EH (cell line): ENCODE measurements at regions not wholly inside any gene's neighbourhood (a gene's known extent, or its start where the extent isn't known, plus 50 kb on each side); places are given as distances from the start of the nearest gene placed in this dataset.

Experiments used
- DNase-seq: peaks from one replicate; pipeline ENCODE4 v3.0.0-alpha.2; 2015; ENCODE audit warnings: low read depth

DNA sequence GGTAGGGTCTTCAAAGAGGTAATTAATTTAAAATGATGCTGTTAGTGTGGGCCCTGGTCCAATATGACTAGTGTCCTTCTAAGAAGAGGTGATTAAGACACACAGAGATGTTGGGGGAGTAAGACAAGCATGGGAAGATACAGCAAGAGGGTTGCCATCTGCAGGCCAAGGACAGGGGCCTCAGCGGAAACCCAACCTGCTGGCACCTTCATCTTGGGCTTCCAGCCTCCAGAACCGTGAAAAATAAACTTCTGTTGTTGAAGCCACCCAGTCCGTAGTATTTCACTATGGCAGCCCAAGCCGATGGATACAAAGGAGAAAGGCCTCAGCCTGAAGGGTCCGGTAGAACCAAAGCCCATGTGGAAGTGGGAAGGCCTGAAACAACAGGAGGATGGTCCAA lies 161.7 kb upstream of the UBE2E1 start:
- no peak for DNase-seq

DNA sequence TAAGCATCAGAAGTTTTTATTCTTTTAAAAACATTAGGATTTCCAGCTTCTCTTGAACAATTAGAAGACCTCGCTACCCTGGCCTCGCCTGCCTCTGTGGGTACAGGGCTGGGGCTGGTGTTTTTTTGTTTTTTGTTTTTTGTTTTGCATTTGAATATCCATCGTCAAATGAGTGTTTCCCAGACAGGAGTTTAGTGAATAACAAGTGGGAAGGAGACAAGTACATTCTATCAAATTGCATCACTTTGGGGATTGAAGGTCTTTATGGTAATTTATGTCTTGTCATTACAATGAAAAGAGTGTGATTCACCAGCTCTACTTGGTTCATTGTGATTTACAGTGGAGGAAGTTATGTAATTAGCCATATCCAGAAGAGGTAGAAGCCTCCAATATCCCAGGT lies 161.1 kb upstream of the UBE2E1 start:
- DNase-seq = no peak

DNA sequence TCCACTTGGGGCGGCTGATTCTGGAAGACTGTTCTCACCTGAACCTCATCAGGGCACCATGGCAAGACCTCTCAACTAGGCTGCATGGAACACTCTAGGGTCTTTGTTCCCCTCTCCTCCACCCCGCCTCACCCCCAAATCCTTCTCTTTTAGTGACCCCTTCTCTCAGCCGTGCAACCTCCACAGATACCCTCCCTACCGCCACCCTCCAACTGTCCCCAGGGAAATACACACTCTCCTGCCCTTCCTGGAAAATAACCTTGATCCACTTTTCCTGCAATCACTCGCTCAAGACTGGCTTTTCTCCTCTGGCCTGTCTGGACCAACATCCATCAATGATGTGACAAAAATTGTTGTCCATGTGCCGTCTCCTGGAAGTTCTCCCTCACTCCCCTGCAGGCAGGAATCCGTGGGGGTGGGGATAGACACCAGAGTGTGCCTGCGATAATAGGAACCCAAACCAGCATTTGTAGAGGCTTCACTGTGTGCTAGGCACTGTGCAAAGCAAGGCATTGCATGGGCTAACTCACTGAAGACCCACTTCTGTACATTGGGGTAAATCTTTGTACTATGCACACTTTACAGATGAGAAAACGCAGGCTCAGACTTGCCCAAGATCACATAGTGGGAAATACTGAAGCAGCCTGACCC lies 160.1 kb upstream of the UBE2E1 start:
- DNase-seq = no peak

DNA sequence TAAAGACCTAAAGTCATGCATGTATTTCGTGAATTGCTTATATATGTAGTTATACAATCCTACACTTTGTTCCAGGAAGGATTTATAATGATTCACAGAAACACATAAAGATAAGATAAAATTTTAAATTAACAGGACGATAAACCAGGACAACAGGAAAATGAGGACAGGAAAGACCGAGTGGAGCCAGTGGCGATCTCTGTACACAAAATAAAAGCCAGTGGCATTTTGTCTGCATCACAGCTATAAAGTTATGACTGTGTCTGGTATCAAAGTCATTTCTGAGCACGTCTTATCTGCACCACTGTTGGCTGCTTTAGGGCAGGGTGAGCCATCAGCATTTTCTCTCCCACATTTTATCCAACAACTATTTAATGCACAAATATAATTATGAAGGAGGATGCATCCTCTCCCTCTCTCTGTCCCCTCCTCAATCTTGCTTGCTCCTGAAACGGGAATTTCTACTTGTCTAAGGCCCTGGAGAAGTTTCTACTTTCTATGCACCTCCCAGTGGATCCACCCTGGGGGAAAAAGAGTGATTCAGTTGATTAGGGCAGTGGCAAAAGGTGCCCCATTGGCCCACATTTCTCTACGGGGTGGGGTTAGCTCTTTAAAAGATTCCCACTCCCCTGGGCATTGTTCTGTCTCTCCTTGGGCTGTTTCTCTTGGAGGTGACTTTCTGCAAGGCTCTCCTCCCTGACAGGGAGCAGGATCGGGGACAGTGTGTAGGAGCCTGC lies 159.4 kb upstream of the UBE2E1 start:
- no peak for DNase-seq

DNA sequence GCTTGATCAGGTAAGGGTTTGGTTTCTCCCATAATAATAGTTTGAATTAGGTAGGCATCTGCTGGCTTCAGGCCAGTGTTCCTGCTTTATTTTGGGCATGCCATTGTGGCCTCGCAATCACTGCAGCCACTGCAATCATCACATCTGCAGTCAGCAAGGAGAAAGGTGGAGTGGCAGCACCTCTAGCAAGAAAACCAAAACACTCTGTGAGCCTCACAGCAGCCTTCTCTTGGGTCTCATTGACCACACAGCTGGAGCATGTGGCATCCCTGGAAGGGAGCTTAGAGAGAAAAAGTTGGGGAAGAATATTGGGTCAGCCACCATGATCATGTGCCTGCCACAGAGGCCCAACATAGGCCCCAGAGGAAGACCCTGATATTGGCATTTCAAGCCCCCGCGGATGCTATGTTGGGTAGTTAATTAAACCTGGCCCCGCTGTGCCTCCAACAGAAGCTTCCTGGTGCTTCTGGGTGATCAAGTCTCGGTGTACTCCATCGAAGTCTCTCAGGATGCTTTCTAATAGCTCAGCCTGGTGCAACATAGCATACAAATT lies 158.0 kb upstream of the UBE2E1 start:
- DNase-seq = no peak

DNA sequence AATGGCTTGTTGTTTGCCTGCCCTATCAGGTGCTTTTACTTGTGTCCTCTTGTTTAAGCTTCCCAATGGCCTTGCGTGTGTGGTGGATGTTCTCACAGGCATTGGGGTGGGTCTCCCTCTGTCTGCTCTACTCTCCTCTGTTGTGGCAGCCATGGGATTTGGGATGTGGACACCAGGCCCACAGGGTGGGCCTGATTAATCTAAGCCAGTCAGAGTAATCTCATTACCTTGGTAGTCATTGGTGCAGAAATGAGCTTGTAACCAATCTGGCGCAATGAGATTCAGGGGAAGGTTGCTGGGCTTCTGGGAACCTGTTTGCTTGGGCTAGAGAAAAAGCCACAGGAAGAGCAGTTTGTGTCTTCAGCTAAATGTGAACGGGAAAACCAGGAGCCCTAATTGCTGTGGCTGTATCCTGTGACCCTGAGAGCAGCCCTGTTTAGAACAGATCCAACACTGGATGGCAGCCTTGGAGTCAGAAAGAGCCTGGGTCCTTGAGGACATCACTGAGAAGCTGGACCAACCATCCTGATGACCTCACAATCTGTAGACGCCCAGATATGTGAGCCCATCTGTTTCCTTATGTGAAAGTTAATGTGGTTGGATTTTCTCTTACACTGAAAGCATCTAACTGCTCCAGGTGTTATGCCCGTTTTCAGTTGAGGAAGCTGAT lies 157.3 kb upstream of the UBE2E1 start:
- peak; percentile 62 for DNase-seq

DNA sequence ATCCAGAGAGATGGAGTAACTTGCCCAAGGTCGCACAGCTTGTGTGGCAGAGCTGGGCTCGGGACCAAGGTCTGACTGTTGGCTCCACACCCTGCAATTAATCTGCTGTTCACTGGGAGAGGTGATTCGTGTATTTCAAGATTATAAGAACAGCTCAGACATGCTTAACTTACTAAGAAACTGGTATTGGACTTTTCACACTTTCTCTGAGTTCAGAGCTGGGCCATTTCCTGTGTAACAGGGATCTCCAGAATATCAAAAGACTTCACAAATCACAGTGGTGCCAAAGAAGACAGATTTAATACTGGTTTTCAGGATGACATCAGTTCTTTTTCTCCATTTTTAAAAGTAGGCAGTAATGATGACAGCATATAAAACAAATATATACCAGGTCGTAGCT lies 156.8 kb upstream of the UBE2E1 start:
- DNase-seq = peak; percentile 21

DNA sequence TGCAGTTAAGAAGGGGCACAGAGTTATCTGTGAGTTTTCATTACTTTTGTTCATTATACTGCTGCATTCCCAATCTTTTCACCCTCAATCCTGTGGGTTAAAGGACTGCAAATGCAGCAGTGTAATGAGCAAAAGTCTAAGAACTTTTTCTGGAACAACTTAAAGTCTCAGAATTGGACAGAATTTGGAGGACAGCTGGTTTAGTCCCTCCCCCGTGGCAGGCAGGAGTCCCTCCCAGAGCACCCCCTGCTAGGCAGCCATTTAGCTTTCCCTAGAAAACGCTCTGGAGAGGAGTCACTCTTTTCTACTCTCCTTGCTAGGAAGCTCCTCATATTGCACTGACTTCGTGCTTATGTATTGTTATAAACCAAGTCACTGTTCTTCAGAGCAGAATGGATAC lies 156.3 kb upstream of the UBE2E1 start:
- peak; percentile 20 for DNase-seq

DNA sequence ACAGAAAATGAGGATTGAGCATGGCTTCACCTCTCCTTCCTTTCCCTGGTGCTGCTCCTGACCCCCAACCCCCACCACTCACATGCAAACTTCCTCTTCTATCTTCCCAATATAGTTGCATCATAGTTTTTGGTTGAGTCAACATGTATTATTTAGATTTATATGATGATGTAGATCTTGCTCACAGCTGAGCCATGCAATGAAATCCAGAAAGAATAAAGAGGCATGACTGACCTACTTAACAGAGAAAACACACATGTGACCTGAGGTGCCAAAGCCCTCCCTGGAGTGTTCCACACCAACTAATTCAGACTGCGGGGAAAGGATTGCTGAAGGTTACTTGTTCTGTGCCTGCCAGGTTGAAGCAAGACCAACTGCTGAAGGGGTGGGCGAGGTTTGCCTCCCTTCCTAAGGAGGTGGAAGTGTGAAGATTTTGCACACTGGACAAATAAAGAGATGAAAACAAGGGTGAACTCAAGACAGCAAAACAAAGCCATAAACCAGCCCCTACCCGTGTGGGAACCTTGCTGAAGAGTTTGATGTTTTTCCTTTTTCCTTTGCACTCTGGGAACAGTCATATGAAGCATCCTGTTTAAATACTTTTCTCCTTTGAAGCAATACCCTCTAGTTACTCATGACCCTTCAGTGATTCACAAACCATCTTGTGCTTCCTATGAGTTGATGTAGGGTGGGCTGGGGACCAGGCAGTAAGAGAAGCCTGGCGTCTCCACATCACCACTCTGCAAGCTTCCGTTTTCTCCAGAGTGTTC lies 155.2 kb upstream of the UBE2E1 start:
- peak; percentile 89 for DNase-seq

DNA sequence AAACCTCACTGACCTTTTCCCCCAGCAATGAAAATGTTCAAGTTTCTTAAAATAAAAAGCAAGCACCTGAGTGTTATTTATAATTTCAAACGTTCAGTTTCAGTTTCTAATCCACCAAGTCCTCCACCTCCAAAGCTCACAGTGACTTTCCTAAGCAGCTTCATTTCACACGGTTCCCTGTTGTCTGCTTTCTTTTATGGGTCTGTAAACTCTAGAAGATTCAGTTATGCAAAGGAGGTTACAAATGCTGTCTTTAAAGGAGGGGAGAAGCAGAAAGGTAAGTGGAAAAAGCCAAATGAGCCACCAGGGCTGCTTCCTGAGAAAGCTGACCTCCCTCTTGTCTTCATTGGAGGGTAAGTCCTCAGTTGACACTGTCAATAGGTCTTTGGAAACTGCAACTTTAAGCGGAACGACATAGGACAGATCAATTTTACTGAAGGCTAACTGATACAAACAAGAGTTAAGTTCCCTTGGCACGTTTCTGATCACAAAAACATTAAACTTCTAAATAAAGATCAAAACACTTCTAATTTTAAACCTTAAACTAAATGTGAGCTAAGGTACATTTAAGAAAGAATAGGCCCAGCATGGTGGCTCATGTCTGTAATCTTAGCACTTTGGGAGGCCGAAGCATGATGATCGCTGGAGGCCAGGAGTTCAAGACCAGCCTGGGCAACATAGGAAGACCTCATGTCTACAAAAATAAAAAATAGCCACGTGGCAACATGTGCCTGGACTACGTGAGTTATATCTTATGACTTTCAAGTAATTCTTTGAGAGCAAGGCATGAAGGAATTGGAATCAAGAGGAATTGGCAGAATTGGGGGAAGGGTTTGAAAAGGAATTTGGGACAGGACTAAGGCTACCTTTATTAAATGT lies 151.9 kb upstream of the UBE2E1 start:
- no peak for DNase-seq

DNA sequence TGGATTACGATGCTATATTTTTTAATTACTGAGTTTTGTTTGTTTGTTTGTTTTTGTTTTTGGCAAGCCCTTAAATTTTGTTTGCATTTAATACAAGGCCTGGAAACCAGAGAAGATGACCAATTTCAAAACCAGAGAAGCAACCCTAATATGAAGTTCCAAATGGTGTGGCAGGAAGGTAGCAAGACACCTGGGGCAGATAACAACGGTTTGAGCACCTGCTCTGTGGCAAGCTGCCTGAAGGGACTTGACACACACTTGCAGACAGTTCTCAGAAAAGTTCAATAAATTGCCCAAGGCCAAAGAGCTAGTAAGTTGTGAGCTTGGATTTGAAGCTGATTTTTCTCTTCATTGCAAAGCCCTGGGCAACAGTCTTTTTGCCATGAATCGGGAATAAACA lies 151.2 kb upstream of the UBE2E1 start:
- no peak for DNase-seq

DNA sequence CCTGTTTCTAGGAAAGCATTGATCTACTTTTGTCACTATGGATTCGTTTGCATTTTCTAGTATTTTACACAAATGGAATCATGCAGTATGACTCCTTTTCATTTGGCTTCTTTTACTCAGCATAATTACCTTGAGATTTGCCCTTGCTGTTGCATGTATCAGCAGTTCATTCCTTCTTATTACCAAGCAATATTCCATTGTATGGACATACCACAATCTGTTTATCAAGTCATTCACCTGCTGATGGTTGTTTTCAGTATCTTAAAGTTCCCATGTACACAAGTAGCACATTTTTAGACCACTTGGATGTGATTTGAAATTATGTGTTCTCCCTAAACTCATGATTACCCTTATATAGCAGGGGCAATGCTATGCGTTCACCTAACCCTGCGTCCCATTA lies 150.0 kb upstream of the UBE2E1 start:
- no peak for DNase-seq

DNA sequence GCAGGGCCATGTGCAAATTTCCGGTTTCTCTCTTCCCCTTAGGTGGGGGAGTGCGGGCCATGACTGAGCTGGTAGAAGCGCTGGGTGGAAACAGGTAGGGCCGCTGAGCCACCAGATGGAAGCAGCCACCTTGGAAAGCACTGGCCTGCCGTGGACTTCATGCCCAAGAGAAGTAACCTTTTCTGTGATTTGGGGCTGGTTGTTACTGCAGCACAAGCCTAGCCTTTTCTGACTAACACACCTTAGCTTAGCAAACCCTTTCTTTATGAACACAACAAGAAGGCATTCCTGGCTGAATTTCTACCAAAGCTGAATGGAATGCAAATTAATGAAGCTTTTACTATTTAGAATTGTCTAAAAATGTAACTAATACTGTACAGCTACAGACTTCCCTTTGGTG lies 149.6 kb upstream of the UBE2E1 start:
- no peak for DNase-seq

DNA sequence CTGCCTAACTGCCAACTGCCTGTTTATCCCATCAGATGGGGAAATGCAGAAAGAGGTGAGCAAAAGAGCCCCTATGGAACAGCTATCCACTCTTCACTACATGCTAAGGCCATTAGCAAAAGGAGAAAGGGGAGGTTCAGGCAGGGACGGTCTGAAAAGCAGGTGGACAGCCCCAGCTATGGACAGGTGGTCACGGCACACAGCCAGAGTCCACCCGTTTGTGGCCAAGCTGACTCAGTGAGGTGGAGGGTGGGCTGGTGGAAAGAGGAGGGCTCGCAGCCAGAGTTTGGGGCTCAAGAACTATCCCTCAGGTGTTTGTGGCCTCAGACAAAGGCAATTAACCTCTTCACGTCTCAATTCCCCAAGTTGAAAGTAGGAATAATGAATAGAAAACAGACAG lies 148.9 kb upstream of the UBE2E1 start:
- no peak for DNase-seq

DNA sequence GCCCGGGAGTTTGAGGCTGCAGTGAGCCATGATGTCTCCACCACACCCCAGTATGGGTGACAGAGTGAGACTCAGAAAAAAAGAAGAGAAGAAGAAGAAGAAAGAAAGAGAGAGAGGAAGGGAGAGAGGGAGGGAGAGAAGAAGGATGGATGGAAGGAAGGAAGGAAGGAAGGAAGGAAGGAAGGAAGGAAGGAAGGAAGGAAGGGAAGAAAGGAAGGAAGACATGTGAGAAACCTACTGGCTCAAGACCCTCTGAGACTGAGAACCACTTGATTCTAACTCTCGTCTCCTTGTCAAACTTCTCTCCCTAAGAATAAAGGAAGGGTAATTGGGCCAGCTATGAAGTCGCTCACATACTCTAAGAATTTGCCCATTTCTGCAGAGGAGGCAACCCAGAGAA lies 148.1 kb upstream of the UBE2E1 start:
- DNase-seq = no peak

DNA sequence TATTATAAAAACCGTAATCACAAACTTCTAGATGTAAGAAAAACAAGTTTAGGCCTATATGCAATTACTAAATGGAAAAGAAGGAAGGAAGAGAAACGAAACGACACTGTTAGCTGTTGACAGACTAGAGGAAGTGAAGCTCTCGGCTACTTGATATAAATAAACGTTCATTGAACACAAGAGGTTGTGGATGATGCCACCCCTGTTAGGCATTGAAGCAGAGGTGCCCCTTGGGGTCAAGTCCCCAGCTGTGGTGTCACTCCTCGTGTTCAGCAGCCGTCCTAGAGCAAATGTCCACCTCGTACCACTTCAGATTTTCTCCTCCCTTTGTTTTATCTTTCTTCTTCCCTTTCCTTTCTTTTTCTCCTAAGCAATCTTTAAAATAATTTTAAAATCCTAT lies 146.5 kb upstream of the UBE2E1 start:
- no peak for DNase-seq

DNA sequence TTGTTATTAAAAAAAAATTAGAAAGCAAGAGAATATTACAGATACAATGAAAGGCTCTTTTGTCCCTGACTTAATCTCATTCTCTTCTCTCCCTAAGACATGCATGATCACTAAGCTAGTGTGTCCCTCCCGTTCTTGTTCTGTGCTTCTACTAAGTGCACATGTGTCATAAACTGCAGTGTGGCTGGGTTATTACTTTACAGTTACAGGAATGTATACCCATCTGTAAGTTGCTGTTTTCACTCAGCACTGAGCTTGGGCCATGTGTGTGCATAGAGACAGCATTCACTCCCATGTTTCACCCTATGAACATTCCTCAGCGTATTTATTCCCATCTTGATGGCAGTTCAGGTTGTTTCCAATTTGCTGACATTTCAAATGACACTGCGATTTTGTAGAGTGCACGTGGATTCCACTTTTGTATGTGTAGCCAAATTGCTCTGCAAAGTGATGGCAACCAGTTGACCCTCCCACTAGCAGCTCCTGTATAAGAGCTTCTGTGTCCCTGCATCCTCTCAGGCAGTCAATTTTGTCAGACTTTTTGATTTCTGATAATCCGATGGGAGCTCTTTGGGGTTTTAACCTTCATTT lies 145.8 kb upstream of the UBE2E1 start:
- DNase-seq = no peak

DNA sequence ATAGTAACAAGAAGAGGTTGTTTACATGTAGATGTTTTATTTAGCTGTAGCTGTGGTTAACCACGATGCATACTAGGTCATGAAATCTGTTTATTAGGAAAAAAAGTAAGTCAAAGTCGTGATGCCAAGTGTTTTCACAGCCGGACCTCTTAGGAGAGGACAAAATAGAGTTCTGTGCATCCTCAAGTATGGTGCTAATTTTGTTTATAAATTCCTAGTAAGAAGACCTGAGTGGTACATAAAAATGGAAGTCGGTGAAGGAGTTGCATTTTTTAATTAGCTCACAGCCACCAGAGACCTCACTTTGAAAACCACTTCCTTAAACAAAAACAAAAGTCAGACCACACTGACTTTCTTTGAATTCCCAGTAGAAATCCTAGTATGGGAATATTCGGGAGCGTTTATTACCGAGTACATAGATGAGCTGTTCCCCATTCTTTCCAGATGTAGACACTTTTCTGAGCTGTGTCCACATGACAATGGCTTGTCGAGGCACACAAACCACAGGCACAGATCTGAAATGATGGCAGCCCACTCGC lies 143.6 kb upstream of the UBE2E1 start:
- DNase-seq = peak; percentile 61

DNA sequence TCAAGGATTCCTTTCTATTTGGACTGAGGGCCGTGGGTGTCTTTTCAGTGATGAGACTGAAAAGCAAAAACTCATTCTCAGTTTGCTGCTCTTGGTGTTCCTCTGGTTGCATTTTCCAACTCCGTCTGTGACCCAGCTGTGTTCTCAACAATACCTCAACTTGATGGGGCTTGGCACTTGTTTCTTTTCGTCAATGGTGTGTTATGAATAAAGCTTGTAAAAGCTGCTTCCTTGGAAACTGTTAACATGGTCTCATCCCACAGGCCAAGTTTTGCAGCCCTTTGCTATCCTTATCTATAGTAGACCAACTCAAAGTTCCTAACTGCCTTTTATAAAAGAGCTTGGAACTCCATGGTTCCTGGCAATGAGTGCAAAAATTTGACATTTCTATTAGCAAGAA lies 142.5 kb upstream of the UBE2E1 start:
- DNase-seq = no peak

DNA sequence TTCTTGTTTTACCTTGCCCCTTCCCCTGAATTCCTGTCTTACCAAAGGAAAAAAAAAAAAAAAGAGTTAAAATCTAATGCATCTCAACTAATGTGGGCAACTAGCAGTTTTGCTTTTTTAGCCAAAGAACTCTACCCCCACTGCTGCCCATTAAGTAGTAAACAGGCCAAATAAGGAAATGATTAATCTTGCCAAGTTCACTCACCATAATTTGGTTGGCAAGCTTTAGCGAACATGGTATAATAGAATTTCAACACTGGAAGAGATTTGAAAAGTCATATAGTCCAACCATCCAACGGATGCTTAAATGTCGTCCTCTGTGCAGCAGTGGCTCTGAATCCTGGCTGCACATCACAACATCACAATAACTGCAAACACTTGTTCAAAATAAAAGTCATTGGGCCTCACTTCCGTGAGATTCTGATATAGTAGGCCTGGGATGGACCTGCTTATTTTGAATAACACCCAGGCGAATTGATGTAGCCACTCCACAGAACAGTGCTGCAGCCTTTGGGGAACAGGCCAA lies 142.0 kb upstream of the UBE2E1 start:
- DNase-seq = peak; percentile 22
